MM.1S (cell line): ENCODE measurements at regions not wholly inside any gene's neighbourhood (a gene's known extent, or its start where the extent isn't known, plus 50 kb on each side); places are given as distances from the start of the nearest gene placed in this dataset.
"Not testable (repeated sequence)": the region's sequence is repeated elsewhere in the genome, so short reads cannot be mapped to it uniquely, and the experiment has no call there.

Source experiments
- EZH2phosphoT487 ChIP-seq: fragments of 300-600 bp; sonication (generic); IDR thresholded peaks from 2 replicates; pipeline ENCODE4 v1.6.1; 2018; ENCODE audit warnings: antibody characterized with exemption, low read length
- TF ChIP-seq, protein P1 (sequence below): fragments of 300-600 bp; sonication (generic); IDR thresholded peaks from 2 replicates; pipeline ENCODE4 v1.5.1; 2016; ENCODE audit warnings: antibody characterized with exemption, low read length, mixed read lengths

DNA sequence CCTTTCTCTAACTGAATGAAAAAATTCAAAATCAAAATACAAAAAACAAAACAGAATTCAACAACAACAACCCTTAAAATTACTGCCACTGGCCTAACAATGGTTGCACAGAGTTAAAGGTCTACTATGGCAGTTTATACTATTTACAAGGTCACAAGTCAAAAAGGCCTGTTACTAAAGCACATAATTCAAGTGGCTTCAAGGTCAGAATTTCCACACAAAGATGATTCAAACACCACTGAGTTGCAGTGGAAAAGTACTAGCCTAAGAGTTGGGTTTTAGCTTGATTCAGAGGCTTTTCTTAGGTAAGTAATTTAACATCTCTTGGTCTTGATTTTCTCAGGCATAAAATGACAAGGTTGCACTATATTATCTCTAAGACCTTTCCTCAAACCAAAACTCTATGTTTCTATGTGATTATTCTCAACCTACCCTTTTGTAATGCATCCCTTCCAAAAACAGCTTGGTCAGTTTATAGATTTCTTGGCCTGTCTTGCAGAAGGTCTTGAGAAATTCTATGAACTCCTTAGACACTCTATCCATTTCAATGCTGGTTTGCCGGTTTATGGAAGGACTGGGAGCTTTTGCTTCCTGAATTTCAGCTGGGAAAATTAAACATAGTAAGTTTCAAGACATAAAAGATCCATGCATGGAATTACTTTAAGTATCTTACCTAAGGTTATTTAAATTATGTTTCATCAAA, 189.8 kb upstream of the KCTD7 start:
- TF ChIP-seq EZH2phosphoT487: not testable (repeated sequence)
- TF ChIP-seq, protein P1, sequence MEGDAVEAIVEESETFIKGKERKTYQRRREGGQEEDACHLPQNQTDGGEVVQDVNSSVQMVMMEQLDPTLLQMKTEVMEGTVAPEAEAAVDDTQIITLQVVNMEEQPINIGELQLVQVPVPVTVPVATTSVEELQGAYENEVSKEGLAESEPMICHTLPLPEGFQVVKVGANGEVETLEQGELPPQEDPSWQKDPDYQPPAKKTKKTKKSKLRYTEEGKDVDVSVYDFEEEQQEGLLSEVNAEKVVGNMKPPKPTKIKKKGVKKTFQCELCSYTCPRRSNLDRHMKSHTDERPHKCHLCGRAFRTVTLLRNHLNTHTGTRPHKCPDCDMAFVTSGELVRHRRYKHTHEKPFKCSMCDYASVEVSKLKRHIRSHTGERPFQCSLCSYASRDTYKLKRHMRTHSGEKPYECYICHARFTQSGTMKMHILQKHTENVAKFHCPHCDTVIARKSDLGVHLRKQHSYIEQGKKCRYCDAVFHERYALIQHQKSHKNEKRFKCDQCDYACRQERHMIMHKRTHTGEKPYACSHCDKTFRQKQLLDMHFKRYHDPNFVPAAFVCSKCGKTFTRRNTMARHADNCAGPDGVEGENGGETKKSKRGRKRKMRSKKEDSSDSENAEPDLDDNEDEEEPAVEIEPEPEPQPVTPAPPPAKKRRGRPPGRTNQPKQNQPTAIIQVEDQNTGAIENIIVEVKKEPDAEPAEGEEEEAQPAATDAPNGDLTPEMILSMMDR: not testable (repeated sequence)
